ENCODE measurements at regions not wholly inside any gene's neighbourhood (a gene's known extent, or its start where the extent isn't known, plus 50 kb on each side); places are given as distances from the start of the nearest gene placed in this dataset.

- H3K4me1 ChIP-seq (ENCODE audit: control insufficient read depth in 5 of 5, insufficient read depth in 5 of 5, low read length in 5 of 5), result no peaks in the 10 kb centered on the region
- H3K36me3 ChIP-seq (ENCODE audit: control insufficient read depth in 4 of 4, insufficient read depth in 4 of 4, low read length in 4 of 4), result no peaks in the 10 kb centered on the region
- no peak overlapping the region for H3K9ac ChIP-seq (ENCODE audit: insufficient read depth in 1 of 2, low read length in 2 of 2)
- TF ChIP-seq CTCF (IDR thresholded peaks at IDR 0.05; ENCODE audit: control extremely low read depth, extremely low read depth), result no peak
- no peaks in the 10 kb centered on the region for H3K27me3 ChIP-seq (ENCODE audit: control insufficient read depth in 3 of 3, insufficient read depth in 3 of 3, low read length in 2 of 3)
- no peak overlapping the region for H3K4me3 ChIP-seq
- DNase-seq (no peak), ATAC-seq (ENCODE audit: insufficient read depth, low FRiP score) (no peak)
- WGBS, 2 donors, result 72 to 76% methylated on average over 1 of the region's 1 CpG
- H3K27ac ChIP-seq (ENCODE audit: low read depth in 1 of 2, low read length in 1 of 2), result no peak overlapping the region
- H3K9me3 ChIP-seq (ENCODE audit: control insufficient read depth in 4 of 4, insufficient read depth in 3 of 4, low read length in 3 of 4), result no peaks in the 10 kb centered on the region
Observed at GRCh38 chr20:24043294-24043693, 54.7 kb upstream of the GGTLC1 start.

GRCh38 chr20:24042646-24043045 is 54.1 kb upstream of the GGTLC1 start:
- ATAC-seq (ENCODE audit: insufficient read depth, low FRiP score) (no peak), DNase-seq (no peak)
- Histone ChIP-seq H3K9ac (ENCODE audit: insufficient read depth in 1 of 2, low read length in 2 of 2) (no peak overlapping the region), H3K4me1 (ENCODE audit: control insufficient read depth in 5 of 5, insufficient read depth in 5 of 5, low read length in 5 of 5) (peaks cover 0 to 1% (median 0%) of the 10 kb centered on the region in 5 donors), H3K27me3 (ENCODE audit: control insufficient read depth in 3 of 3, insufficient read depth in 3 of 3, low read length in 2 of 3) (no peaks in the 10 kb centered on the region), H3K4me3 (no peak overlapping the region), H3K27ac (ENCODE audit: low read depth in 1 of 2, low read length in 1 of 2) (no peak overlapping the region), H3K9me3 (ENCODE audit: control insufficient read depth in 4 of 4, insufficient read depth in 3 of 4, low read length in 3 of 4) (peaks cover 0 to 2% (median 0%) of the 10 kb centered on the region in 4 donors), H3K36me3 (ENCODE audit: control insufficient read depth in 4 of 4, insufficient read depth in 4 of 4, low read length in 4 of 4) (no peaks in the 10 kb centered on the region)
- no peak for TF ChIP-seq CTCF (IDR thresholded peaks at IDR 0.05; ENCODE audit: control extremely low read depth, extremely low read depth)
- 82 to 95% methylated on average over 3 of the region's 3 CpGs for WGBS, 2 donors

DNA sequence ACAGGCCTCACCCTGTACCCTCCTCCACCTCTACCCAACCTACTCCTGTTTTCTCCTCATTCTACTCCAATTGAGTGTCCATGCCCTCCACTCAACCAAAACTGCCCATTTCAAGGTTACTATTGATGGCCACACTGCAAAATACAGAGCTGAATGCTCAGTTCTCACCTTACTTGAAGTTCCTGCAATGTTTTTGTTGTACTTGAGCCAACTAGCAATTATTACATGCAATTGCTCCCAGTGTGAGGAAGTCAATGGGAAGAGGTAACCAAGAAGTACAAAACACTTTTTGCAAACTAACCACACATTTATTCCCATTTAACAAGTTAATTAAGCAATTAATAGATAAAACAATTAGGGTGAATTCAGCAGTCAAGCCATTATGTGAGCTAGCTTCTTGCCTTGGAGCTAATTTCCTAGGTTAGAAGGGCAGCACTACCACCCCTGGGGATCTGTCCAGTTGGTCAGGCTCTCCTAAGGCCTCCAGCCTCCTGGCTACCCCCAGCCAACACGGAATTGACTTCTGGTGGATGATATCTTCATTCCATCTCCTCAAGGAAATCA is 52.4 kb upstream of the GGTLC1 start:
- no peak for TF ChIP-seq CTCF (IDR thresholded peaks at IDR 0.05; ENCODE audit: control extremely low read depth, extremely low read depth)
- WGBS, 2 donors, result 67 to 75% methylated on average over 1 of the region's 1 CpG
- Histone ChIP-seq H3K36me3 (ENCODE audit: control insufficient read depth in 4 of 4, insufficient read depth in 4 of 4, low read length in 4 of 4) (no peaks in the 10 kb centered on the region), H3K27me3 (ENCODE audit: control insufficient read depth in 3 of 3, insufficient read depth in 3 of 3, low read length in 2 of 3) (no peaks in the 10 kb centered on the region), H3K4me1 (ENCODE audit: control insufficient read depth in 5 of 5, insufficient read depth in 5 of 5, low read length in 5 of 5) (peaks cover 0 to 1% (median 0%) of the 10 kb centered on the region in 5 donors), H3K9me3 (ENCODE audit: control insufficient read depth in 4 of 4, insufficient read depth in 3 of 4, low read length in 3 of 4) (peaks cover 0 to 2% (median 0%) of the 10 kb centered on the region in 4 donors), H3K27ac (ENCODE audit: low read depth in 1 of 2, low read length in 1 of 2) (no peak overlapping the region), H3K9ac (ENCODE audit: insufficient read depth in 1 of 2, low read length in 2 of 2) (no peak overlapping the region), H3K4me3 (no peak overlapping the region)
- ATAC-seq (ENCODE audit: insufficient read depth, low FRiP score), result no peak
- DNase-seq, result no peak

DNA sequence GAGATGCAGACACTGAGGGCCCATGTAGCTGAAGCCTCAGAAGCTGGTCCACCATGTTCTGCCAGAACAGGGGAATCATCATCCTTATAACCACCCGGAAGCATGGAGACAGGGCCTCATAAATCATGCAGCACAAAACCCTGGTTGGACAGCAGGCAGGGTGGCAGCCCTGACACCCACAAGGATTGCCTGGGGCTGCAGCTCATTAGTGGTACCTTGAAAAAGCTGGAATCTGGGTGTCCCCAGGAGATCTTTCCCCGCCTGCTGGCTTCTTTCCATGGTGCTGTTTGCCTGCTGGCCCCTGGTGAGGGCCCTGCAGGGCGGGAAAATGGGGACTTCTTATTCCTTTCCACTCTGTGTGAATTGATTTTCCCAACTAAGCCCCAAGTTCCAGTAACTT is 50.6 kb upstream of the GGTLC1 start:
- Histone ChIP-seq H3K9ac (ENCODE audit: insufficient read depth in 1 of 2, low read length in 2 of 2) (no peak overlapping the region), H3K36me3 (ENCODE audit: control insufficient read depth in 4 of 4, insufficient read depth in 4 of 4, low read length in 4 of 4) (no peaks in the 10 kb centered on the region), H3K27ac (ENCODE audit: low read depth in 1 of 2, low read length in 1 of 2) (no peak overlapping the region), H3K4me3 (no peak overlapping the region), H3K27me3 (ENCODE audit: control insufficient read depth in 3 of 3, insufficient read depth in 3 of 3, low read length in 2 of 3) (no peaks in the 10 kb centered on the region), H3K9me3 (ENCODE audit: control insufficient read depth in 4 of 4, insufficient read depth in 3 of 4, low read length in 3 of 4) (peaks cover 0 to 2% (median 0%) of the 10 kb centered on the region in 4 donors), H3K4me1 (ENCODE audit: control insufficient read depth in 5 of 5, insufficient read depth in 5 of 5, low read length in 5 of 5) (peaks cover 0 to 1% (median 0%) of the 10 kb centered on the region in 5 donors)
- no peak for TF ChIP-seq CTCF (IDR thresholded peaks at IDR 0.05; ENCODE audit: control extremely low read depth, extremely low read depth)
- ATAC-seq (ENCODE audit: insufficient read depth, low FRiP score) (no peak), DNase-seq (no peak)
- 81 to 91% methylated on average over 3 of the region's 3 CpGs for WGBS, 2 donors
